Osteocyte (in vitro differentiated cells): ENCODE measurements at regions not wholly inside any gene's neighbourhood (a gene's known extent, or its start where the extent isn't known, plus 50 kb on each side); places are given as distances from the start of the nearest gene placed in this dataset.
"Not testable (repeated sequence)": the region's sequence is repeated elsewhere in the genome, so short reads cannot be mapped to it uniquely, and the experiment has no call there.

ENCODE experiments used
- DNase-seq: peaks from one replicate; pipeline ENCODE4 v3.0.0; 2021; ENCODE audit warnings: mixed read lengths; ENCODE audit not compliant: unreplicated experiment; ENCODE audit errors: extremely low spot score
- H3K27ac Mint-ChIP-seq: one replicate; pipeline ENCODE4 v1.8.0; 2021; ENCODE audit warnings: mild to moderate bottlenecking, mixed read lengths; ENCODE audit not compliant: unreplicated experiment
- H3K27me3 Mint-ChIP-seq: one replicate; pipeline ENCODE4 v1.8.0; 2021; ENCODE audit warnings: mixed read lengths; ENCODE audit not compliant: unreplicated experiment
- H3K36me3 Mint-ChIP-seq: one replicate; pipeline ENCODE4 v1.8.0; 2021; ENCODE audit warnings: mixed read lengths; ENCODE audit not compliant: unreplicated experiment
- H3K4me1 Mint-ChIP-seq: one replicate; pipeline ENCODE4 v1.8.0; 2021; ENCODE audit warnings: mixed read lengths; ENCODE audit not compliant: unreplicated experiment
- H3K4me3 Mint-ChIP-seq: one replicate; pipeline ENCODE4 v1.8.0; 2021; ENCODE audit warnings: mild to moderate bottlenecking, moderate library complexity, mixed read lengths; ENCODE audit not compliant: unreplicated experiment
- H3K9me3 Mint-ChIP-seq: one replicate; pipeline ENCODE4 v1.8.0; 2021; ENCODE audit warnings: mixed read lengths; ENCODE audit not compliant: unreplicated experiment
- TF ChIP-seq, protein P1 (sequence below): fragments of 200-600 bp; sonication (generic); IDR thresholded peaks from 2 replicates; pipeline ENCODE4 v1.5.0; 2021; ENCODE audit warnings: antibody characterized with exemption, mild to moderate bottlenecking, moderate library complexity

DNA sequence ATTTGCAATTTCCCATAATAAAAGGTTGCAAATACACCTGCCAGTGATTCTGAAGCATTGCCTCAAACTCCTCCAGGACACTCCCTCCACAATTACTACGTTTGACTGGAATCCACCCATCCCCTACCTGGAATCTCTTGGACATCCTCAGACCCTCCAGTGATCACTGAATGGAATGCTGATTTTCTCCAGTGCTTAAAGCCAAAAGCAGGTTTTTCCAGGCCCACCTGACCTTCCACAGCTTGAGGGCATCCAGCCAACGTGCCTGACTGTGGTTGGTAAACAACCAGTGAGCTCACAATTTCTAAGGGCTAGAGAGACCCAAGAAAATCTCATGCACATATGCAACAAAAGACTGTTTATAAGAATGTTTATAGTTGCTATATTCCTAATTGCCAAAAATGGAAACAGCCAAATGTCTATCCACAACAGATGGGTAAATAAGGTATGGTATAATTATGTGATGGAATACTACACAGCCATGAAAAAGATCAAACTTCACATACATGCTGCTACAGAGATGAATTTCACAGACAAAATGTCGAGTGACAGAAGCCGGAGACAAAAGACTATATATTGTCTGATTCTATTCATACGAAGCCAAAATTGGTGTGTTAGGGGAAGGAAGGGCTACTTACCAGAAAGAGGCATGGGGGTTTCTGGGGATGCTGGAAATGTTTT, 147.1 kb upstream of the RREB1 start:
- Mint-ChIP-seq H3K27me3 (no peaks in the 10 kb centered on the region), H3K4me1 (no peaks in the 10 kb centered on the region), H3K9me3 (peaks cover 3% of the 10 kb centered on the region), H3K27ac (no peak overlapping the region), H3K36me3 (no peaks in the 10 kb centered on the region), H3K4me3 (no peak overlapping the region)
- TF ChIP-seq, protein P1, sequence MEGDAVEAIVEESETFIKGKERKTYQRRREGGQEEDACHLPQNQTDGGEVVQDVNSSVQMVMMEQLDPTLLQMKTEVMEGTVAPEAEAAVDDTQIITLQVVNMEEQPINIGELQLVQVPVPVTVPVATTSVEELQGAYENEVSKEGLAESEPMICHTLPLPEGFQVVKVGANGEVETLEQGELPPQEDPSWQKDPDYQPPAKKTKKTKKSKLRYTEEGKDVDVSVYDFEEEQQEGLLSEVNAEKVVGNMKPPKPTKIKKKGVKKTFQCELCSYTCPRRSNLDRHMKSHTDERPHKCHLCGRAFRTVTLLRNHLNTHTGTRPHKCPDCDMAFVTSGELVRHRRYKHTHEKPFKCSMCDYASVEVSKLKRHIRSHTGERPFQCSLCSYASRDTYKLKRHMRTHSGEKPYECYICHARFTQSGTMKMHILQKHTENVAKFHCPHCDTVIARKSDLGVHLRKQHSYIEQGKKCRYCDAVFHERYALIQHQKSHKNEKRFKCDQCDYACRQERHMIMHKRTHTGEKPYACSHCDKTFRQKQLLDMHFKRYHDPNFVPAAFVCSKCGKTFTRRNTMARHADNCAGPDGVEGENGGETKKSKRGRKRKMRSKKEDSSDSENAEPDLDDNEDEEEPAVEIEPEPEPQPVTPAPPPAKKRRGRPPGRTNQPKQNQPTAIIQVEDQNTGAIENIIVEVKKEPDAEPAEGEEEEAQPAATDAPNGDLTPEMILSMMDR, result no peak
- no peak for DNase-seq

DNA sequence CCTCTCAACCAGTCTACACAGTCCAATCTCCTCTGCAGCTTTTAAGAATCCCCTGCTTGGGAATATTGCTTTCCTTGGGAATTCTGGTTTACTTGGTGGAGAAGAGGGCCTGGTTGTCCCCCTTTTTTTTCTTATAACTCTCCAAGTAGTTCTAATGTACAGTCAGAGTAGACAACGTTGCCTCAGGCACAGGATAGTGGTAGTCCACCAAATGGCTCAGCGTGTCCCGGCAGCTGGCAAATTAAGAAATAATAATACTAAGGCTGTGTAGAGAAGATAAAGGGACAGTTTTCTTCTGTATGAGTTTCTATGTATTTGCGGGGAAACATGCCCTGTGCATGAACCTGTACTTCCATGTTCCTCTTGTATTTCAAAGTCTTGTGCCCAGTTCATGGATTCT, 145.7 kb upstream of the RREB1 start:
- peaks cover 3% of the 10 kb centered on the region for H3K9me3 Mint-ChIP-seq
- H3K27me3 Mint-ChIP-seq, result no peaks in the 10 kb centered on the region
- no peak for DNase-seq
- no peaks in the 10 kb centered on the region for H3K36me3 Mint-ChIP-seq
- no peak overlapping the region for H3K4me3 Mint-ChIP-seq
- TF ChIP-seq, protein P1, result no peak
- H3K4me1 Mint-ChIP-seq, result no peaks in the 10 kb centered on the region
- H3K27ac Mint-ChIP-seq, result no peak overlapping the region

DNA sequence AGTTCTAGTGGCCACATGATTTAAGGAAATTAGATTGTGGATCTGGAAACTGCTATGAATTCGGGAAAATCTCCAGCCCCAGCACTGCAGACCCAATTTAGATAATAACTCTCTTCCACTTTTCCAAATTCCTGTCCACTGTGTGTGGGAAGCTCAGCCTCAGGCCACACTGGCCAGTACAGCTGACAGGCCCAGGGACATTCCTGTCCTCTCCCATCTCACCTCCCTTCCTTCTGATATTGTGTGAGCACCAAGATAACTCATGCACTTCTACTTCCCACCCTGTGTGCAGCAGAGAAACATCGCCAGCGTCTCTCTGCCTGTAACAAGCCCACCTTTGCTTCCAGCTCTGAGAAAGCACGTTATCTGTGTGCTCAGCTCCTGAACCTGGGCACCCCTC, 145.1 kb upstream of the RREB1 start:
- no peak for DNase-seq
- peaks cover 3% of the 10 kb centered on the region for H3K9me3 Mint-ChIP-seq
- TF ChIP-seq, protein P1, result no peak
- no peaks in the 10 kb centered on the region for H3K36me3 Mint-ChIP-seq
- H3K4me1 Mint-ChIP-seq, result no peaks in the 10 kb centered on the region
- no peak overlapping the region for H3K27ac Mint-ChIP-seq
- no peaks in the 10 kb centered on the region for H3K27me3 Mint-ChIP-seq
- H3K4me3 Mint-ChIP-seq, result no peak overlapping the region

DNA sequence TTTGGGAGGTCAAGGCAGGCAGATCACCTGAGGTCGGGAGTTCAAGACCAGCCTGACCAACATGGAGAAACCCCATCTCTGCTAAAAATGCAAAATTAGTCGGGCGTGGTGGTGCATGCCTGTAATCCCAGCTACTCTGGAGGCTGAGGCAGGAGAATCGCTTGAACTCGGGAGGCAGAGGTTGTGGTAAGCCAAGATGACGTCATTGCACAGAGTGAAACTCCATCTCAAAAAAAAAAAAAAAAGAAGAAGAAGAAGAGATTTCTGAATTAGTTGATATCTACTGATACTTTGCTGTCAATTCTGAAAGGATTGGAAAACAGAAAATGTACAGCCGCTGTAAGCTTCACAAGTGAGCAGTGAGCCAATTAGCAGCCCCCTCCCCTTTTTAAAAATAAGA, 144.4 kb upstream of the RREB1 start:
- H3K9me3 Mint-ChIP-seq, H3K27me3 Mint-ChIP-seq, H3K27ac Mint-ChIP-seq, H3K4me1 Mint-ChIP-seq, DNase-seq, H3K4me3 Mint-ChIP-seq, H3K36me3 Mint-ChIP-seq: not testable (repeated sequence)

DNA sequence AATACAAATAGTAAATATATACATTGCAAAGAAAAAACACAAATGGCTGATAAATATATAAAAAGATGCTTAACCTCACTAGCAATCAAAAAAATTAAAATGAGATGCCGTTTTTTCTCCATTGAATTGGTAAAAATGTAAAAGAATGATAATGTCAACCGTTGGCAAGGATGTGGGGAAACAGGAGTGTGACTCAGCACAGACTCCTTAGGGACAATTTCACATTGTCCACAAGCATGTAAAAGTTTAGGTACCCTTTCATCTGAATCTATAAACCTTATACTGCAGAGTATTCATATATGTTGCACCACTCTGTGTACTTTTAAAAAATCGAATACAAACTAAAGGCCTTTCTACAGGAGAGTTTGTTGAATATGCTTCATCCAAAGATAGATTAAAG, 143.1 kb upstream of the RREB1 start:
- no peaks in the 10 kb centered on the region for H3K4me1 Mint-ChIP-seq
- no peak for DNase-seq
- H3K27ac Mint-ChIP-seq, result no peak overlapping the region
- no peak overlapping the region for H3K4me3 Mint-ChIP-seq
- no peaks in the 10 kb centered on the region for H3K27me3 Mint-ChIP-seq
- peaks cover 3% of the 10 kb centered on the region for H3K9me3 Mint-ChIP-seq
- TF ChIP-seq, protein P1, result no peak
- no peaks in the 10 kb centered on the region for H3K36me3 Mint-ChIP-seq

DNA sequence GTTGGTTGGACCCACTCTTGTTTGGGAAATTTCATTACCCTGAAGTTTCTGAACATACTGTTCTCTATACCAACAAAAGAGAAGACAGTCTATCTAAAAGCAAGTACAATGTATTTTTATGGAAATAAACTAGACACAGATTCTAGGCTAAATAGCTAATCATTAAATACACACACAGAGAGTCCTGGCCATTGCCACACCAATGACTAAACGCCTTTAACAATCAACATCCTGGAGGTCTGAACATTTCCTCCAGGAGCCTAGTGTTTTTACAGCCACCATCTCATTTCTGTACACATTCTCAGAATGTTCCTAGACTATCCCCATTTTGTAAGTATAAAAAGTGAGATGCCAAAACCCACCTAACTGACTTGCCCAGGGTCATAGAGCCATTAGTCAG, 141.6 kb upstream of the RREB1 start:
- no peaks in the 10 kb centered on the region for H3K4me1 Mint-ChIP-seq
- H3K9me3 Mint-ChIP-seq, result no peaks in the 10 kb centered on the region
- H3K36me3 Mint-ChIP-seq, result no peaks in the 10 kb centered on the region
- no peak for DNase-seq
- TF ChIP-seq, protein P1, result no peak
- no peak overlapping the region for H3K4me3 Mint-ChIP-seq
- no peak overlapping the region for H3K27ac Mint-ChIP-seq
- H3K27me3 Mint-ChIP-seq, result no peaks in the 10 kb centered on the region
